GM18517 (cell line): ENCODE measurements at regions not wholly inside any gene's neighbourhood (a gene's known extent, or its start where the extent isn't known, plus 50 kb on each side); places are given as distances from the start of the nearest gene placed in this dataset.

Source experiments
- ATAC-seq: cut with Tn5 transposase; IDR thresholded peaks from one replicate; pipeline ENCODE4 v1.9.1; 2021; ENCODE audit warnings: mild to moderate bottlenecking, moderate library complexity; ENCODE audit not compliant: unreplicated experiment

GRCh38 chr2:145041706-145042105, 521.8 kb upstream of the ZEB2 start:
- no peak for ATAC-seq

- no peak for ATAC-seq
These were observed 520.5 kb upstream of the ZEB2 start for GRCh38 chr2:145040433-145040832.

- no peak for ATAC-seq
These were observed 518.2 kb upstream of the ZEB2 start for GRCh38 chr2:145038041-145038525.

GRCh38 chr2:145036421-145037011, 516.6 kb upstream of the ZEB2 start:
- no peak for ATAC-seq

GRCh38 chr2:145034511-145034910, 514.6 kb upstream of the ZEB2 start:
- no peak for ATAC-seq

- no peak for ATAC-seq
These were observed 513.5 kb upstream of the ZEB2 start for GRCh38 chr2:145033438-145033837.

GRCh38 chr2:145032791-145033190, 512.9 kb upstream of the ZEB2 start:
- no peak for ATAC-seq

GRCh38 chr2:145029873-145030272, 510.0 kb upstream of the ZEB2 start:
- ATAC-seq: no peak

GRCh38 chr2:145029081-145029480, 509.2 kb upstream of the ZEB2 start:
- no peak for ATAC-seq

GRCh38 chr2:145028101-145028920, 508.4 kb upstream of the ZEB2 start:
- no peak for ATAC-seq

GRCh38 chr2:145026456-145027455, 506.8 kb upstream of the ZEB2 start:
- no peak for ATAC-seq

- ATAC-seq: no peak
These were observed 505.5 kb upstream of the ZEB2 start for GRCh38 chr2:145025382-145025781.

- ATAC-seq: no peak
These were observed 503.5 kb upstream of the ZEB2 start for GRCh38 chr2:145023334-145023934.

- ATAC-seq: no peak
These were observed 502.9 kb upstream of the ZEB2 start for GRCh38 chr2:145022666-145023333.

GRCh38 chr2:145021962-145022665, 502.2 kb upstream of the ZEB2 start:
- no peak for ATAC-seq

GRCh38 chr2:145020694-145021093, 500.8 kb upstream of the ZEB2 start:
- ATAC-seq: no peak

GRCh38 chr2:145020139-145020538, 500.2 kb upstream of the ZEB2 start:
- ATAC-seq: no peak

- no peak for ATAC-seq
These were observed 498.6 kb upstream of the ZEB2 start for GRCh38 chr2:145018502-145018901.

GRCh38 chr2:145017149-145017548, 497.2 kb upstream of the ZEB2 start:
- no peak for ATAC-seq

- no peak for ATAC-seq
These were observed 496.8 kb upstream of the ZEB2 start for GRCh38 chr2:145016711-145017110.
